ENCODE measurements at regions not wholly inside any gene's neighbourhood (a gene's known extent, or its start where the extent isn't known, plus 50 kb on each side); places are given as distances from the start of the nearest gene placed in this dataset.

DNA sequence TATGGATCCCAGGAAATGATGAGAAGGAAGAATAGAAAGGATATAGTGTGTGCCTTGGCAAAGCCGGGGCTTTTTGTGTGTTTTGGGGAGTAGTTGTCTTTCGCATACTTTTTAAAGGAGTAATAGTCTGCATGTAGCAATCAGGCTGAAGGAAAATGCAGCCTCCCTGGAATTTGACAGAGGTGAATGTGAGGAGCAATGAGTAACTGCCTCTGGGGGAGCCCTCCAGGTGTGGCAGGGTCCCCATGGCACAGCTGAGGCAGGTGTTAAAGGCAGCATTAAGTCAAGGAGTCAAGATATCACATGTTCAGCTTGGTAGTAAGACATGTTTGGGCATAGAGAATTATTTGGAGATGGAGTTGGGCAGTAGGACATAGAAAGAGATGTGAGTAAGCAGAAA, 203.1 kb downstream of the C6orf118 start:
- TF ChIP-seq EP300 (IDR thresholded peaks at IDR 0.05): no peak
- TF ChIP-seq, protein P1, sequence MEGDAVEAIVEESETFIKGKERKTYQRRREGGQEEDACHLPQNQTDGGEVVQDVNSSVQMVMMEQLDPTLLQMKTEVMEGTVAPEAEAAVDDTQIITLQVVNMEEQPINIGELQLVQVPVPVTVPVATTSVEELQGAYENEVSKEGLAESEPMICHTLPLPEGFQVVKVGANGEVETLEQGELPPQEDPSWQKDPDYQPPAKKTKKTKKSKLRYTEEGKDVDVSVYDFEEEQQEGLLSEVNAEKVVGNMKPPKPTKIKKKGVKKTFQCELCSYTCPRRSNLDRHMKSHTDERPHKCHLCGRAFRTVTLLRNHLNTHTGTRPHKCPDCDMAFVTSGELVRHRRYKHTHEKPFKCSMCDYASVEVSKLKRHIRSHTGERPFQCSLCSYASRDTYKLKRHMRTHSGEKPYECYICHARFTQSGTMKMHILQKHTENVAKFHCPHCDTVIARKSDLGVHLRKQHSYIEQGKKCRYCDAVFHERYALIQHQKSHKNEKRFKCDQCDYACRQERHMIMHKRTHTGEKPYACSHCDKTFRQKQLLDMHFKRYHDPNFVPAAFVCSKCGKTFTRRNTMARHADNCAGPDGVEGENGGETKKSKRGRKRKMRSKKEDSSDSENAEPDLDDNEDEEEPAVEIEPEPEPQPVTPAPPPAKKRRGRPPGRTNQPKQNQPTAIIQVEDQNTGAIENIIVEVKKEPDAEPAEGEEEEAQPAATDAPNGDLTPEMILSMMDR (IDR thresholded peaks at IDR 0.05): no peak
- no peak for TF ChIP-seq POLR2A (IDR thresholded peaks at IDR 0.05)

Measured in tibial nerve (tissue), 4 donors.